Activated CD4-positive, alpha-beta T cell treated with anti-CD3 and anti-CD28 coated beads for 48 hours (primary cell): ENCODE measurements at regions not wholly inside any gene's neighbourhood (a gene's known extent, or its start where the extent isn't known, plus 50 kb on each side); places are given as distances from the start of the nearest gene placed in this dataset.
"Not testable (repeated sequence)": the region's sequence is repeated elsewhere in the genome, so short reads cannot be mapped to it uniquely, and the experiment has no call there.

ENCODE experiments used
- DNase-seq: peaks from one replicate; pipeline ENCODE4 v3.0.0-alpha.2; 2020

DNA sequence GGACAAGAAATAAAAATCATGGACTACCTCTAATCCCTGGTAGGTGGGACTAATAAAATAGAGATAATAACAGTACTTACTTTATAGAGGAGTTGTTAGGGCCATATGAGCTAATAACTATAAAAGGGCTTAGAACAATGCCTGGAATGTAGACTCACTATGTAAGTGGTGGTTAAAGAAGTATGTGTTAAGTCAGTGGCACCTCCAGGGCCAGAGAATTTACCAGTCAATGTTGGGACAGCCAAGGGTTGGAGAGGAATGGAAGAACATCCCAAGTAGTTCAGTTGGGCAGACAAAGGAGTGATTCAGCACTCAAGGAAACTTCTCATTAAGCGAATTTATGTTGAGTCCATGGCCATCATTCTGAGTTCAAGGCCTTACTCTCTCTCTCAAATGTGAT, 116.8 kb downstream of the OTOR start:
- no peak for DNase-seq

DNA sequence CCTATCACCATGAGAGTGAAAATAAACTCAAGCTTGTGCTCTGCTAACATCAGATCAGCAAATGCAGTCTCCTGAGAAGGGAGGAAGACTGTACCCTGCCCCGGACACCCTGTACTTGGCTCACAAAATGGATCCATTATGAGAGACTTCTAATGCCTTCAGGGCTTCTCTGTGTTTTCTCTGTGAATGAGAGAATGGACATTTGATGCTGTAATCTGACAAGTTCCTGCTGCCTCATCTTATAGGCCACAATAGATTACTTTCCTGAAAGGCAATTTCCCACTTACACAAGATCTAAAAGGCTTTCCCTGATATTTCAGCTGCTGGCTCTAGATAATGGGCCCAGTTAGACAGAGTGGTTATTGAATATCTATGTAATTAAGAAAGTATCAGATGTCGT, 117.2 kb downstream of the OTOR start:
- no peak for DNase-seq

DNA sequence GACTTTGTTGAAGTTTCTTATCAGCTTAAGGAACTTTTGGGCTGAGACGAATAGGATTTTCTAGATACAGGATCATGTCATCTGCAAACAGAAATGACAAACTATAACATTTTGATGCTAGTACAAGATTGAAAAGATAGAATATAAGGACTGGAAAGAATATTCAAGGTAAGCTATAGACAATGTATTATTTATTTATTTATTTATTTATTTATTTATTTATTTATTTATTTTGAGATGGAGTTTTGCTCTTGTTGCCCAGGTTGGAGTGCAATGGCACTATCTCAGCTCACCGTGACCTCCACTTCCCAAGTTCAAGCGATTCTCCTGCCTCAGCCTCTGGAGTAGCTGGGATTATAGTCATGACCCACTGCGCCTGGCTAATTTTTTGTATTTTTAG, 125.0 kb downstream of the OTOR start:
- DNase-seq = not testable (repeated sequence)

DNA sequence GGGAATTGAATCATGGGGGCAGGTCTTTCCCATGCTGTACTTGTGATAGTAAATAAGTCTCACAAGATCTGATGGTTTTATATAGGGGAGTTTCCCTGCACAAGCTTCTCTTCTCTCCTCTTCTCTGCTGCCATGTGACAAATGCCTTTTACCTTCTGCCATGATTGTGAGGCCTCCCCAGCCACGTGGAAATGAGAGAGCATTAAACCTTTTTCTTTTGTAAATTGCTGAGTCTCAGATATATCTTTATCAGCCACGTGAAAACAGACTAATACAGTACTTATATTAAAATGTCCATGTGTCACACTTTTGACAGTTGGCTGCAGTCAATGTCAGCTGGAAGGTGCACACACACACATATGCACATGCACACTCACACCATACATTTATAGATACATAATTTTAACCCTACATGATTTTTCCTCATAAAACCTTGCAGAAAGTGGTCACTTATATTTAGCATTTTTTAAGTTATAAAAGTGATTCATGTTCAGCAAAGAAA, 128.9 kb downstream of the OTOR start:
- no peak for DNase-seq

DNA sequence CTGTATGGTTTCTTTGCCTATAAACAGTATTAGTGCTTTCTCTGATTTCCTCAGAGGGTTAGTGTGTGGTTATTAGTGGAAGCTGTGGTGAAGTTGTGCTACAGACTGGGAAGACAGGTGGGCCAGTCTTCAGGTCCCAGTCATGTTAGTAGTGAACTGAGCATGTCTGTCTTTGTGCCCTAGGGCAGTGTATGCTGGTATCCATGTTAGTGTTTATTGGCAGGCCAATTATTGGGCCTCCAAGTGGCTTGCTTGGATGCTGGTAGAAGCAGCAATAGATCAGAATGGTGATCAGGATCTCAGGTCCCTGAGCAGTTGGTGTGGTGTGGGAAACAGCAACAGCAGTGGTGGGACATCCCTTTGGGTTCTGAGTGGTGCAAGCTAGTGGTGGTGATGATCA, 137.6 kb downstream of the OTOR start:
- DNase-seq = no peak

DNA sequence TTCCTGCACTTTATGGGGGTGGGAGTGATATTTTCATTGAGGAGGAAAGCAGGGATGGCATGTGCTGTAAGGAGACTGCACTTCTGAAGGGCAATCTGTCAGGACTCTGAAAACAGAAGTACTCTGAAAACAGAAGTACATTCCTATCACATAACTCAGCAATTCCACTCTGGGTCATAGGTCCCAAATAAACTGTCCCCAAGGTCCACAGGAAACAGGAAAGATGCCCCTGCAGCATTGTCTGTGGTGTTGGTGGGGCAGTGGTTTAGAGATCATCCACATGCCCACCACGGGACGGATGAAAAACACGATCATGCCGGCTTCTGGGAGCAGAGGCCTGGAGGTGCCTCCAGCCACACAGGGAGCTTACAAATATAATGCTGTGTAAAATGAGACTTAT, 150.3 kb downstream of the OTOR start:
- no peak for DNase-seq

DNA sequence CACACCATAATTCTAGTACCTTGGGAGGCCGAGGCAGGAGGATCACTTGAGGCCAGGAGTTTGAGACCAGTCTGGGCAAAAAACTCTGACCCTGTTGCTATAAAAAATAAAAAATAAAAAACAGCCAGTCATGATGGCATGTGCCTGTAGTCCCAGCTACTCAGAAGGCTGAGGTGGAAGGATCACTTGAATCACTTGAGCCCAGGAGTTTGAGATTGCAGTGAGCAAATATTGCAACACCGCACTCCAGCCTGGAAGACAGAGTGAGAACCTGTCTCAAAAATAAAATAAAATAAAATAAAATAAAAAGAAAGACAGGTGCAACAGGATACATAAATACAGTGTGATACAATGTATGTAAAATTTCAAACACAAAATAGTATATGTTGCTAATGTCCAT, 154.5 kb downstream of the OTOR start:
- no peak for DNase-seq

DNA sequence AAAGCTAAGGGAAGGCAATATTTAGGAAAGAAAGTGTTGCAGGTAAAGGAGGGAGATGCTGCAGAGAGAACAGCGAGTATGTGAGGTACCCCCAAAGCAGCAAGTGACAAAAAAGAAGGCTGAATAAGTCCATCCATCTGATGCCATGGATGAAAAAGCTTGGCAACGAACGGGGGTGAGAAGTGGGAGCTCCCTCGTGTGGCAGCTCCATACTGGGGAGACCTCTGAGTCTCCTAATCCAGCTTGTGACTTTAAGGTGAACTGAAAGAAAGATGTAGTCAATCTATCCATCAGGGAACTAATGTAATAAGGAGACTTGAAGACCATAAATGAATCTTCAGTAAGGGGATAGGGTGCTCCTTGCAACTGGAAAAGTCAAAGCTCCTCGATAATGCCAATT, 156.6 kb downstream of the OTOR start:
- DNase-seq = no peak

DNA sequence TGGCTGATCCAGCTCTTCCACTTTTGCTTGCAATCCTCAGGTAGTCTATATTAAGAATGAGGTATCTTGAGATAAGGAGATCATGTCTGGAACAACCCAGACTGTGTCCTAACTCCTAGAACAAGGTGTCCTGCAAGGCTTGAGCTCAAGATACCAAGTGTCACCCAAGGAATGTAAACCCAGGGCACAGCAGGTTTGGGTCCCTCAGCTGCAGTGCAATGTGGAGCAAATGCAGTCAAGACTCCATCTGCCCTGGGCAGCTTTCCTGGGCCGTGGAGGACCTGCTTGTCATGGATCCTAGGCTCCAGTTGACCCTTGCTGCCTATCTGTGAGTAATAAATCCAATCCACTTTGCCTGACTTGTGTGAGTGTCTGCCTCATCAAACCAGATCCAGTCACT, 166.1 kb downstream of the OTOR start:
- DNase-seq = no peak

DNA sequence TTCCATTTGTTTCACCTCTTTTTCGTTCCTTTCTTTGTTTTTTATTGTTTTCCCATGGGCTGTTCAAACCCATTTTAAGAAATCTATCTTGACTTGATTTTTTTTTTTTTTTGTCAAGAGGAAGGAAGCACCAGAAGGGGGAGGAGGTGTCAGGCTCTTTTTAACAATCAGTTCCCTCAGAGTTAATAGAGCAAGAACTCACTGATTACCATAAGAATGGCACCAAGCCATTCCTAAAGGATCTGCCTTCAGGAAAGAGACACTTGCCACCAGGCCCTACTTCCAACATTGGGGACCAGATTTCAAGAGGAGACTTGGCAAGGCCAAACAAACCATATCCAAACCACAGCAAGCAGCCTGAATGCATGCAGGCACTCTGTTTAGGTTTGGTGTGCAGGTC, 168.0 kb downstream of the OTOR start:
- DNase-seq = no peak

DNA sequence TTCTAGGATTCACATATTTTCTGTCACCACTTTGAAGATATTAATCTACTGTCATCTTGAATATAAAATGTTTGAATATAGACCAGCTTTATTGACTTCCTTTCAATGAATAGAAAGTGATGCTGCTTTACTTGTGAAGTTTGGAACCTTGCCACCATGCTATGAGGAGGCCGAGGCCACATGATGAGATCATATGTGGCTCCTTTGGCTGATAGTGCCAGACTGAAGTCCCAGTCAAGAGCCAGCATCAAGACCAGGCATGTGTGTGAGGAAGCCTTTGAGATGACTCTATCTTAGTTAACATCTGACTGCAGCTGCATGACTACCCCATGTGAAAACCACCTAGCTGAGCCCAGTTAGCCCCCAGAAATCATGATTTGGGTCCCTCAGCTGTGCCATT, 169.5 kb downstream of the OTOR start:
- DNase-seq = no peak

DNA sequence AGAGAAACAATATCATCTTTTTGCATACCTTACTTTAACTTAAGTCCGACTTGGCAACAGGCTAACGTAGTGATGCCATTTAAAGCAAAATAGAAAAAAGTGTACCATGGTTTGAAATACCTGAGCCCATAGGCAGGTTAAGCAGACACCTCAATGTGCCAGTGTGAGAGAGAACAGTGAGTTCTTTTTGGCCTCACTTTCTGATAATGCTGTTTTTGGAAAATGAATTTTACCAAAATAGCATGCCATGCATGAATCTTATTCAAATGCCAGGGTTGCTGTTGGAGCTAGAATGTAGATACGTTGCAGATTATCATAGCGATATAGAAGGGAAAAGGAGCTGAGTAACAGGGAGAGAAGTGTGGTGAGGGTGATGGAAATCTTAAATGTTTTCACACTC, 170.2 kb downstream of the OTOR start:
- DNase-seq = no peak

DNA sequence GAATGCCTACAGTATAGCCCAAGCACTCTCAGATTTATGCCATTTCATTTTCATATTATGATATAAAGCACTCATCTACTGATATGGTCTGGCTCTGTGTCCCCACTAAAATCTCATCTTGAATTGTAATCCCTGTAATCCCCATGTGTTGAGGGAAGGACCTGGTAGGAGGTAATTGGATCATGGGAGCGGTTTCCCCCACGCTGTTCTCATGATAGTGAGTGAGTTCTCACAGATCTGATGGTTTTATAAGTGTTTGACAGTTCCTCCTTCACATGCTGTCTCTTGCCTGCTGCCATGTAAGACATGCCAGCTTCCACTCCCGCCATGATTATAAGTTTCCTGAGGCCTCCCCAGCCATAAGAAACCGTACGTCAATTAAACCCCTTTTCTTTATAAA, 171.7 kb downstream of the OTOR start:
- no peak for DNase-seq

DNA sequence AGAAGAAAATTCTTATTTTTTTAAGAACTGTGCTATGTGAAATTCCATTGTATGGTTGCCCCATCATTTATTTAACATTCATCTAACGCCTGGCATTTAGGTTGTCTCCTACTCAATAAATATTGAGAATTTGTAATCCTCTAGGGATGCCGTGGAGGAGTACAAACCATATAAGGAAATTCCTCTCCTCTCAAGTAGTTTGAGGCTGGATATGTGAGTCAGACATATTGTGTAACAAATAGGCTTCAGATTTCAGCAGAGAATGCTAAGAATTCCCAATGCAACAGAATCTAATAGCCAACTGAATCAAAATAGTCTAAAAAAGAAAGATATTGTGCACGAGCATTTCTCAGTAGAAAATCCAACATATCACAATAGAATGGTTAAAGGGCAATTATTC, 174.7 kb downstream of the OTOR start:
- DNase-seq = no peak

DNA sequence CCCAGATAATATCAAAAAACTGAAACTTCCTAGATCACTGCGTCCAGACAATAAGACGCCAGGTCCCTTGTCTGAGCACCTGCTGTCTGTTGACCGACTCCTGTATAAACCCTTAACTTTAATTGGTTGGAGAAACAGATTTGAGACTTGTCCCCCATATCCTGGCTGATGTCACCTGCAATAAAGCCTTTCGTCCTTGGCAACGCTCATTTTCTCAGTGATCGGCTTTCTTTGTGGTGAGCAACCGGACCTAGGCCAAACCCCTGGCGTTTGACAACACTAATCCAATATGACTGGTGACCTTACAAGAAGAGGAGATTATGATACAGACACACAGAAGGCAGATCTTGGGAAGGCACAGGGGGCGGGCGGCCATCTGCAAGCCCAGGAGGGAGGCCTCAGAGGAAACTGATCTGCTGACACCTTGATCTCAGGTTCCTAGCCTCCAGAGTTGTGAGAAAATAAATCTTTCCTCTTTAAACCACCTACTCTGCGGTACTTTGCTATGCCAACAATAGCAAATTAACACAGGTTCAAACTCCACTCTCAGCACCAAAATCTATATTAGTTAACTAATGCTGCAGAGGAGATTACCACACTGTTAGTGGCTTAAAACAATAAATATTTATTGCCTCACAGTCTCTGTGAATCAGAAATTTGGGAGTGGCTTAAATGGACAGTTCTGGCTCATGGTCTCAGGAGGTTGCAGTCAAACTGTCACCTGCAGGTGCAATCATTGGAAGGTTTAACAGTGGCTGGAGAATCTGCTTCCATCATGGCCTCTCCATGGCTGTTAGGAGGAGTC, 178.7 kb downstream of the OTOR start:
- no peak for DNase-seq

DNA sequence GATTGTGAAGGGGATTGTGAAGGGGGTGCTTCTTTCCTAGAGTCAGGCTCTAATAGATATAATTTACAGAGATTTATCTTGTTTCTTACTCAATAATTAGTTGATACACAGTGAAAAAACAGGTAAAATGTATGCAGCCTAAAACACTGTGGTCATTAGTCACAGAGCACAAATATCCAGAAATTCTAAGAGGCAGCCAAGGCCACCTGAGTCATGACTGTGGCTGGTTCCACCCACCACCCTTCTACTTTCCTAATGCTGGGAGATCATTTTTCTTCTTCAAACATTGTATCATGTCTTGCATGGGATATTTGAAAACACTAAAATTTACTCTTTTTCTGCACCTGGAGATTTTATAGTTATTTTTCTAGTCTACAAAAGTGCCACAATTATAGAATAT, 181.6 kb downstream of the OTOR start:
- no peak for DNase-seq

DNA sequence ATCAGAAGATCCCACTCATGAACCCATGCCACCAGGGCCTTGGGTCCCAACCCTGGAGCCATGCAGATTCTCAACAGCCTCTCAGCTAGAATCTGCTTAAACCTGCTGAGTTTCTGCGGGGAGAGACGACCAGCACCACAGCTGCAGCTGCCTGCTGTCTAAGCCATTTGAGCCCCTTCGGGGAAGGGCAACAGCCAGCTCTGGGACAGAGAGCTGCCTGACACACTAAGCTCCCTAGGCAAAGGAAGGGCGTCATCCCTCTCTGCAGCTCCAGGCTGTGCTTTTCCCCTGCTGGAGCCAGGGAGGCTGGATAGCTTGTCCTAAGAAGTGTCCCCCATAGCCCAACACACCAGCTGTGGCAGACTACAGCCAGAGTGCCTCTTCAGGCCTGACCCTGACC, 182.5 kb downstream of the OTOR start:
- DNase-seq = no peak

DNA sequence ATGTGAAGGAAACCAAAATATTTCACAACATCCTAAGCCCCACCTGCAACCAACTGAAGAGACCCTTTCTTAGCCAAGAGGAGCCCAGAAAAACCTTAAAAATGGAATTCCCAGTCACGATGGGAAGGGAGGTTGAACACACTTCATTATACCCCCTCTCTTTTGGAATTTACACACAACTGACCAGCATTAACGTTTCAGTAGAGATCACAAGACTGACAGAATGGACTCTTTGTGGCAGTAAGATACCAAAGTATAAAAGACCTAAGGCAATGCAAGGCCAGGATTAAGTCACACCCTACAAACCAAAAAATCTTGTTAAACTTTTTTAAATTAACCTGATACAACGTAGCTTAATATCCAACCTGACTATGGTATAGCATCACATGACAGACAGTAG, 190.9 kb downstream of the OTOR start:
- DNase-seq = no peak

DNA sequence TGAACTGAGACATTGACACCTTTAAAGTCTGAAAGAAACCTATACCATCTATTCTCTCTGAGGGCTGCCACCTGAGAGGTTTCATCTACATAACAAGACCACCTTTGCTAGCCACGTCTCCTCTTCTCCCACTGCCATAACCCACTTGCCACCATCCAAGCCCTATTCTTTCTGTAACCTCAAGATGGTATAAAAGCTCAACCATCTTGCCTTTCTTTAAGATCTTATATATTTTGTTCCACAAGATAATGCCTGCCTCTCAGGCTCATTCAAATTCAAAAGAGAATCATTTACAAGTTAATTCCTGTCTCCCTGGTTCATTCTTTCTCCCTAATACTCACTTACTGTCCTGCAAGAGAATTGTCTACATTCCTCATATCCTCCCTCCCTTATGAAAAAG, 192.5 kb downstream of the OTOR start:
- DNase-seq = no peak

DNA sequence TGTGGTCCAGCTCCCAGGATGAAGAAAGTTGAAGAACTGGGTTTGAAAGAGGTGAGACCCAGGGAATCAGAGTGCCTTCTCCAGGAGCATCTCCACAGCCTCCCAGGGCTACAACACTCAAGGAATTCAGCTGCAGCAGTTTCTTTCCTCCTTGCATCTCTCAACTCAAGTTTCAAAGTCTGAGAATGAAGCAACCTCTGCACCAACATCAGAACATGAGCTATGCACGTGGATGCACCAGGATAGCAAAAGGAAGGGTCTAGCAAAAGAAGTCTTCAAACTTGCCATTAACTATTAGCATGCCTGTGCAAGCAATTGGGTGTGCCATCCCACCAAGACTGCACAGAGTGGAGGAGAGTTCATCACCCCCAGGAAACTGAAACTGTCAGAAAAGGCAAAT, 193.9 kb downstream of the OTOR start:
- no peak for DNase-seq

DNA sequence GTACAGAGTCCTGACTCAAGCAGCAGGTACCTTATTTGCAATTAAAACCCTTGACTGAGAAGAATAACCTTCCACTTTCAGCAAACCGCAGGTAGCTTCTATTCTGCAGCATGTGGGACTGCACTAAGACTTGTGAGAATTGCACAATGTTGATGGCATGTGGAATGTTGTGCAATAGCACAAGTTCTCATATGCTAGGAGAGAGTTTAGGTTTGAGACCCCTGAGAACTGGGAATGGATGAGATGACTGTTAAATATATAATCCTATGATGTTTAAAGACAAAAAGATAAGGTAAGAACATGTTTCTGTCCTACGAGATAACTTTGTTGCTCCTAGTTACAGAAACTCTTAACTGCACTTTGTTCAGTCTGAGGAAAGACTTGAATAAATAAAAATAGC, 194.6 kb downstream of the OTOR start:
- DNase-seq = no peak

DNA sequence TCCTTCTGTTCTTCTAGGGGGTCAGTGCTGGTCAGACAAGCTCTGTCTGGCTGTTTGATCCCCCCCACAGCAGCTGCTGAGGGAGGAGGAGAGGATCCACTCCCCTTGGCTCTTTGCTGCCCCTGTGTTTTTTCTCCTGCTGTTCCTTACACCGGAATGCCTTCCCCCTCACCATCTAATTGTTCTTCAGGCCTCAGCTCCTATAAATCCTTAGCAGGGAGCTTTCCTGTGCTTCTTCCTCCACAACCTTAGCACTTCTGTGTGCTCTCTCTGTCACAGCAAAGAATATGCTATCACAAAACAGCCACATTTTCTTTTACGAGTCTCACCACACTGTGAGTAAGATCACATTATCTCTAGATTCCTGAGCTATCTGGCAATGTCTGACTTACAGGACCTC, 196.6 kb downstream of the OTOR start:
- no peak for DNase-seq

DNA sequence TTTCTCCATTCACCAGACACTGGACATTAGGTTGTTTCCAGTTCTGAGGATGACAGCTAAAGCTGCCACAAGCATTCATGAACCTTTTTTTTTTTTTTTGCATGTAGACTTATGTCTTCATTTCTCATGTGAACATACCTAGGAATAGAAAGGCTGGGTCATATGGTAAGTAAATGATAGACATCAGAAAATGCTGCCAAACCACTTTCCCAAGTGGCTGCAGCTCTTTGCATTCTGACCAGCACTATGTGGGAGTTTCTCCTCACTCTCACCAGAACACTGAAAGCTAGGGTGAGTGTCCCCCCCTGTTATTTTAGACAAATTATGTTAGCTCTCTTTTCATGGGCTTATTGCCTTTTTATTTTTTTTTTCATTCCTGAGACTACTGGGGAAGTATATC, 197.5 kb downstream of the OTOR start:
- no peak for DNase-seq

DNA sequence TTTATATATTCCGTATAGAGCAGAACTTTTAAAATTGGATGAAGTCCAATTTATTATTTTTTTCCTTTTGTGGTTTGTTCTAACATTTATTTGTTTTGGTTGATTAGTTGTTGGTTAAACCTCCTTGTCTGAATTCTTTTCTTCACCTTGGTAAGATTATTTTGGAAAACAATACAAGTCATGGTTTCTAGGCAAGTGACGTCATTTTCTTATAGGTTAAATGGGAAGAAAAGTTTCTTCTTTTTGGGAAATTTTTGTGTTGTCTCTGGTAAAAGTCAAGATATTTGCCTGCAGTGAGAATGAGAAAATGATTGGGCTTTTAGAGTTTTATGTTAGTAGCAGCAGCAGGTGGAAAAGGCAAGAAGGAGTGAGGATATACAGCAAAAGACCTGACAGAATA, 197.9 kb downstream of the OTOR start:
- DNase-seq = no peak

DNA sequence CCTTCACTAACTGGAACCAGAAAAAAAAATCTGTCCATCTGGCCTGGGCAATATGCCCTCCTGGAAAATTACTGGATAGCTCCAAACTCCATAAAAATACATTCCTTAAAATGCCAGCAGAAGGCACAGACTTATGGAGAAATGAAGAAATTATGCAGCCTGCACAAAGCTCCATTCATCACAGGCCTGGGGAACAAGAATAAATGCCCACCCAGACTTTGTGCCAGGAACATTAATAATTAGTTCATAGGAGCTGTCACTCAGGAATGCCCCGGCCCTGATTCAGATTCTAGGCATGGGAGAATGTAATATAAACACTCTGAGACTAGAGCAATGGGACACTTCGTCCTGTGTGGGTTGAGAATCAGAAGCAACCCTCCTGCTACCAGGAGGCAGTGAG, 199.3 kb downstream of the OTOR start:
- no peak for DNase-seq
